Neuron (in vitro differentiated cells): ENCODE measurements at regions not wholly inside any gene's neighbourhood (a gene's known extent, or its start where the extent isn't known, plus 50 kb on each side); places are given as distances from the start of the nearest gene placed in this dataset.

Source experiments
- H2AFZ ChIP-seq: one replicate; pipeline ENCODE4 v1.6.1; 2013; ENCODE audit warnings: low read depth, mild to moderate bottlenecking, inconsistent platforms, low read length, moderate library complexity
- H3K27me3 ChIP-seq: one replicate; pipeline ENCODE4 v1.6.1; 2013; ENCODE audit warnings: low read length; ENCODE audit not compliant: insufficient read depth
- H3K36me3 ChIP-seq: one replicate; pipeline ENCODE4 v1.6.1; 2013; ENCODE audit warnings: low read length; ENCODE audit not compliant: insufficient read depth
- H3K4me1 ChIP-seq: one replicate; pipeline ENCODE4 v1.6.1; 2013; ENCODE audit warnings: low read length; ENCODE audit not compliant: insufficient read depth
- H3K4me3 ChIP-seq: 2 replicates; pipeline ENCODE4 v1.5.1; 2013; ENCODE audit warnings: mild to moderate bottlenecking, low read length, moderate library complexity
- H3K9me3 ChIP-seq: one replicate; pipeline ENCODE4 v1.6.1; 2013; ENCODE audit warnings: low read length

DNA sequence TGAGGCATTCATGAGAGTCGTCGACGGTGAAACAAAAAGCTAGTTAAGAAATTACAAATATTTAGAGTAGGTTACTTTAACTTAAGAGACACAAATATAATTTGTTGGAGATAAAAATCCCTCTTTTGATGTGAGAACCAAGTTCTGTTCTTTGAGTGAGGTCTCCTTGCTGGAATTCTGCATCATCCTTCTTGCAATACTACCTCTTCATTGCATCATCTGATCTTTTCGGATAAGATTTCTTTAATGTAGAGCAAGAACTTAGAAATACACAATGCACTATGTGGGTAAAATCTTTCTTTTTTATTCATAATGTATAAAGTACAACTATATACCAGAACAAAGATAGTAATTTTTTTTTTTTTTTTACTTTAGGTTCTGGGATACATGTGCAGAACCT, 118.4 kb downstream of the ARL4C start:
- Histone ChIP-seq H3K4me3 (no peak overlapping the region), H3K27me3 (no peaks in the 10 kb centered on the region), H3K9me3 (no peaks in the 10 kb centered on the region), H2AFZ (no peak overlapping the region), H3K36me3 (no peaks in the 10 kb centered on the region), H3K4me1 (peaks cover 11% of the 10 kb centered on the region)

GRCh38 chr2:234377761-234378391, 119.0 kb downstream of the ARL4C start:
- Histone ChIP-seq H3K9me3 (no peaks in the 10 kb centered on the region), H3K4me3 (no peak overlapping the region), H3K36me3 (no peaks in the 10 kb centered on the region), H2AFZ (no peak overlapping the region), H3K27me3 (no peaks in the 10 kb centered on the region), H3K4me1 (peaks cover 11% of the 10 kb centered on the region)

- Histone ChIP-seq H2AFZ (no peak overlapping the region), H3K9me3 (no peaks in the 10 kb centered on the region), H3K27me3 (no peaks in the 10 kb centered on the region), H3K36me3 (no peaks in the 10 kb centered on the region), H3K4me3 (no peak overlapping the region), H3K4me1 (peaks cover 11% of the 10 kb centered on the region)
Measured at GRCh38 chr2:234376229-234376628, 120.7 kb downstream of the ARL4C start.

- H3K9me3 ChIP-seq: no peaks in the 10 kb centered on the region
- H3K4me3 ChIP-seq: no peak overlapping the region
- H3K27me3 ChIP-seq: no peaks in the 10 kb centered on the region
- peaks cover 11% of the 10 kb centered on the region for H3K4me1 ChIP-seq
- H2AFZ ChIP-seq: no peak overlapping the region
- H3K36me3 ChIP-seq: no peaks in the 10 kb centered on the region
Measured at GRCh38 chr2:234375176-234375880, 121.6 kb downstream of the ARL4C start.

GRCh38 chr2:234374736-234375135, 122.1 kb downstream of the ARL4C start:
- Histone ChIP-seq H3K4me1 (peaks cover 11% of the 10 kb centered on the region), H3K4me3 (no peak overlapping the region), H3K27me3 (no peaks in the 10 kb centered on the region), H3K36me3 (no peaks in the 10 kb centered on the region), H3K9me3 (no peaks in the 10 kb centered on the region), H2AFZ (no peak overlapping the region)

GRCh38 chr2:234374150-234374508, 122.8 kb downstream of the ARL4C start:
- H3K4me3 ChIP-seq: no peak overlapping the region
- peaks cover 11% of the 10 kb centered on the region for H3K4me1 ChIP-seq
- H3K36me3 ChIP-seq: no peaks in the 10 kb centered on the region
- no peak overlapping the region for H2AFZ ChIP-seq
- no peaks in the 10 kb centered on the region for H3K9me3 ChIP-seq
- H3K27me3 ChIP-seq: no peaks in the 10 kb centered on the region

DNA sequence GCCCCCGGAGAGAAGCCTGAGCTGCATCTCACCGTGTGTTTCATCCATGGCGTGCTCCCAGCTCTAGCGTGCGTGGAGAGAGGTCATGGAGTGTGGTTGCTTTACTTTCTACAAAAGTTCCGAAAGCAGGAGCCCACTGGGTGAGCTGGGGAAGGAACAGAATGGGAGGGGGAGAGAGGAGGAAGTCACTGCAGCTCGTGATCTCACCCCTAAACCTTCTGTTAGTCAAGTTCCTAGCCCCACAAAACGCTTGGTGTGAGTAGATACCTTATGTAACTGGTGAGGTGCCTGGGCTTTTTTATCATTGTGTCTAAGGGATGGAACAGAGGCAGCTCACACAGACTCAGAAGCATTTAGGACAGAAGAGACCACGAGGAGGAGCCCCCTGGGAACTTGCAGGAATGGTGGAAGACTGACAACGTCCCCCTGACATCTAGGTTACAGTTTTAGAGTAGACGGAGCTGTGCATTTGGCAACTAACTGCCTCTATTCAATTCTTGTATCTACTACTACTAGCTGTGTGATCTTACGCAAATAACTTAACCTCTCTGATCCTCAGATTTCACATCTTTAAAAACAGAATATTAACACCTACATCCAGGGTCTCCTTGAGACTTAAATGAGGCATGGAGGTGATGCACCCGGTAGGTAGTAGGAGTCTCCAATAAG, 123.3 kb downstream of the ARL4C start:
- Histone ChIP-seq H3K36me3 (no peaks in the 10 kb centered on the region), H2AFZ (no peak overlapping the region), H3K27me3 (no peaks in the 10 kb centered on the region), H3K9me3 (no peaks in the 10 kb centered on the region), H3K4me1 (peaks cover 11% of the 10 kb centered on the region), H3K4me3 (no peak overlapping the region)

DNA sequence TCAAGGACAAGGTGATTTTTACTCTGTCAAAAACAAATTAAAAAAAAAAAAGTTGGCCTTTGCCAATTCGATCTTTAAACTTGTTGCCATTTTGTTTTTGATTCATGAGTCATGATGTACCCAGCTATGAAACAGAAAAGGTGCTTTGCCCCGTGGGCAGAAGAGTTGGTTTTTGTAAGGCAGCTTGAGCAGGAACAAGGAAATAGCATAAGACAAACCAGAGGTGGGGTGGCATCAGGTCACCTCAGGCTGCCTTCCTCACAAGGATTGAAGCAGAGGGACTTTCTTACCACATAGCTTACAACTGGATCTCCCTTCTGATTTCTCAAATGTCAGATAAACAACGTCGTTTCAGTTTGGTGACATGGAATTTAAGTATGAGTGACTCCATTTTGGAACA, 123.8 kb downstream of the ARL4C start:
- Histone ChIP-seq H3K27me3 (no peaks in the 10 kb centered on the region), H3K4me1 (peaks cover 9% of the 10 kb centered on the region), H3K36me3 (no peaks in the 10 kb centered on the region), H3K4me3 (no peak overlapping the region), H2AFZ (no peak overlapping the region), H3K9me3 (no peaks in the 10 kb centered on the region)

DNA sequence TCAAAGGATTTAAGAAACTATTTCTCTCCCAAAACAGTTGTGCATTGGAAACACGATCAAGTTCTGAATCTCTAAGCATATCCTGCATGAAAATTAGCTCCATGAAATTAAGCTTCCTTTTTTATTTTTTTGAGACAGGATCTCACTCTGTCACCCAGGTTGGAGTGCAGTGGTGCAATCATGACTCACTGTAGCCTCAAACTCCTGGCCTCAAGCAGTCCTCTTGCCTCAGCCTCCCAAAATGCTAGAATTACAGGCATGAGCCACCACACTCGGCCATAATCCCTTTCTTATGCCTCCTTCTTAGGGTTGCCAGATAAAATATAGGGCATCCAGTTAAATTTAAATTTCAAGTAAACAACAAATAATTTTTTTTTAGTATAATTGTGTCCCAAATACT, 124.4 kb downstream of the ARL4C start:
- H3K27me3 ChIP-seq: no peaks in the 10 kb centered on the region
- no peak overlapping the region for H2AFZ ChIP-seq
- no peaks in the 10 kb centered on the region for H3K9me3 ChIP-seq
- no peak overlapping the region for H3K4me3 ChIP-seq
- no peaks in the 10 kb centered on the region for H3K36me3 ChIP-seq
- peaks cover 3% of the 10 kb centered on the region for H3K4me1 ChIP-seq

- H3K4me1 ChIP-seq: peaks cover 1% of the 10 kb centered on the region
- H3K36me3 ChIP-seq: no peaks in the 10 kb centered on the region
- H2AFZ ChIP-seq: no peak overlapping the region
- H3K9me3 ChIP-seq: no peaks in the 10 kb centered on the region
- no peaks in the 10 kb centered on the region for H3K27me3 ChIP-seq
- H3K4me3 ChIP-seq: no peak overlapping the region
Measured at GRCh38 chr2:234368861-234369261, 128.0 kb downstream of the ARL4C start.

GRCh38 chr2:234366891-234367290, 130.0 kb downstream of the ARL4C start:
- no peak overlapping the region for H3K4me3 ChIP-seq
- H3K9me3 ChIP-seq: no peaks in the 10 kb centered on the region
- H3K36me3 ChIP-seq: no peaks in the 10 kb centered on the region
- no peaks in the 10 kb centered on the region for H3K27me3 ChIP-seq
- no peak overlapping the region for H2AFZ ChIP-seq
- H3K4me1 ChIP-seq: peaks cover 13% of the 10 kb centered on the region

GRCh38 chr2:234364661-234365060, 132.2 kb downstream of the ARL4C start:
- Histone ChIP-seq H3K36me3 (no peaks in the 10 kb centered on the region), H3K4me3 (no peak overlapping the region), H2AFZ (no peak overlapping the region), H3K9me3 (no peaks in the 10 kb centered on the region), H3K4me1 (peaks cover 13% of the 10 kb centered on the region), H3K27me3 (no peaks in the 10 kb centered on the region)

- Histone ChIP-seq H3K4me1 (peaks cover 13% of the 10 kb centered on the region), H3K36me3 (no peaks in the 10 kb centered on the region), H3K9me3 (no peaks in the 10 kb centered on the region), H3K4me3 (no peak overlapping the region), H3K27me3 (no peaks in the 10 kb centered on the region), H2AFZ (peak overlapping the region; percentile 47)
Measured at GRCh38 chr2:234363647-234364294, 133.1 kb downstream of the ARL4C start.
